Thyroid gland (tissue), 4 donors: ENCODE measurements at regions not wholly inside any gene's neighbourhood (a gene's known extent, or its start where the extent isn't known, plus 50 kb on each side); places are given as distances from the start of the nearest gene placed in this dataset.
"Not testable (repeated sequence)": the region's sequence is repeated elsewhere in the genome, so short reads cannot be mapped to it uniquely, and the experiment has no call there.

ENCODE experiments used
- DNase-seq, 2 donors: peaks; one replicate each; pipeline ENCODE4 v3.0.0-alpha.2; 2019
- H3K27ac ChIP-seq, 3 donors: fragments of 200-600 bp; sonication (generic); 1 replicate in 2 of 3; 2 replicates in 1 of 3; pipeline ENCODE4 v1.5.1; 2016 to 2019; ENCODE audit warnings: mild to moderate bottlenecking in 1 of 3, moderate library complexity in 1 of 3
- H3K27me3 ChIP-seq: fragments of 200-600 bp; sonication (generic); one replicate; pipeline ENCODE4 v1.5.1; 2019
- H3K36me3 ChIP-seq, 2 donors: fragments of 200-600 bp; sonication (generic); one replicate each; pipeline ENCODE4 v1.5.1; 2016 to 2019
- H3K4me1 ChIP-seq, 2 donors: fragments of 200-600 bp; sonication (generic); one replicate each; pipeline ENCODE4 v1.5.1; 2017 to 2019
- H3K4me3 ChIP-seq, 3 donors: fragments of 200-600 bp; sonication (generic); replicated peaks in 1 of 3; 1 replicate in 2 of 3; 2 replicates in 1 of 3; pipeline ENCODE4 v1.5.1; 2016; ENCODE audit warnings: mild to moderate bottlenecking in 1 of 3
- H3K9me3 ChIP-seq: fragments of 200-600 bp; sonication (generic); one replicate; pipeline ENCODE4 v1.5.1; 2017
- CTCF ChIP-seq, 6 experiments: fragments of 200-600 bp in 3 of 6; fragments of 450-650 bp in 3 of 6; sonication (generic) in 3 of 6; IDR thresholded peaks; one replicate each; pipeline ENCODE4 v1.5.1; 2016 to 2019; ENCODE audit warnings: antibody characterized with exemption in 6 of 6, mild to moderate bottlenecking in 2 of 6, inconsistent platforms in 1 of 6, moderate library complexity in 1 of 6
- POLR2A ChIP-seq, 2 donors: fragments of 450-650 bp; IDR thresholded peaks; one replicate each; pipeline ENCODE4 v1.6.1; 2017; ENCODE audit warnings: antibody characterized with exemption in 2 of 2, mild to moderate bottlenecking in 2 of 2, moderate library complexity in 1 of 2
- WGBS, 2 donors: methylation state at CpG; one replicate each; pipeline ENCODE4 v1.1.5; 2017; 5-methylcytosine and 5-hydroxymethylcytosine counted together
- intact Hi-C: fragments of 100-400 bp; cut with DNase I; formaldehyde crosslinking; loops from one replicate; pipeline ENCODE4 v1.15.1; 2023

- peak overlapping the region in 2 of 3 donors; percentile 65 to 80 for H3K27ac ChIP-seq
- no peaks in the 10 kb centered on the region for H3K36me3 ChIP-seq
- no peaks in the 10 kb centered on the region for H3K9me3 ChIP-seq
- no peaks in the 10 kb centered on the region for H3K27me3 ChIP-seq
- intact Hi-C loops: no loop called here
- H3K4me1 ChIP-seq: peaks cover 0 to 23% of the 10 kb centered on the region in 2 donors
- WGBS, 2 donors: 42 to 50% methylated on average over 7 to 12 of the region's 18 CpGs
- peak; percentile 80 to 81 for DNase-seq
- H3K4me3 ChIP-seq: no peak overlapping the region
- TF ChIP-seq CTCF (IDR thresholded peaks at IDR 0.05) (peak; percentile 54 to 84 (median 71)), POLR2A (IDR thresholded peaks at IDR 0.05) (no peak)
Observed at GRCh38 chr11:69915501-69916250, 96.5 kb upstream of the FGF3 start.

- DNase-seq, H3K9me3 ChIP-seq, H3K36me3 ChIP-seq, H3K27me3 ChIP-seq, H3K4me3 ChIP-seq, intact Hi-C loops: not testable (repeated sequence)
- peaks cover 0 to 23% of the 10 kb centered on the region in 2 donors for H3K4me1 ChIP-seq
- H3K27ac ChIP-seq: peak overlapping the region in 2 of 3 donors; percentile 65 to 80
- WGBS, 2 donors: 34 to 53% methylated on average over 6 to 8 of the region's 8 CpGs
Observed at GRCh38 chr11:69916251-69916649, 97.0 kb upstream of the FGF3 start.

- no peak overlapping the region for H3K4me3 ChIP-seq
Observed at GRCh38 chr11:69916806-69917387, 97.7 kb upstream of the FGF3 start.

GRCh38 chr11:69917529-69917928, 98.3 kb upstream of the FGF3 start:
- intact Hi-C loops: no loop called here
- TF ChIP-seq POLR2A (IDR thresholded peaks at IDR 0.05): no peak
- no peak for TF ChIP-seq CTCF (IDR thresholded peaks at IDR 0.05)
- Histone ChIP-seq H3K27me3 (no peaks in the 10 kb centered on the region), H3K36me3 (no peaks in the 10 kb centered on the region), H3K4me1 (peaks cover 0 to 23% of the 10 kb centered on the region in 2 donors), H3K4me3 (no peak overlapping the region), H3K27ac (no peak overlapping the region), H3K9me3 (no peaks in the 10 kb centered on the region)
- WGBS, 2 donors: 68 to 77% methylated on average over 2 of the region's 2 CpGs
- DNase-seq: no peak

More at GRCh38 chr11:69916806-69917387, 97.7 kb upstream of the FGF3 start:
- no peaks in the 10 kb centered on the region for H3K9me3 ChIP-seq
- no peaks in the 10 kb centered on the region for H3K36me3 ChIP-seq
- no peak for DNase-seq
- H3K27ac ChIP-seq: no peak overlapping the region
- intact Hi-C loops: no loop called here
- TF ChIP-seq CTCF (IDR thresholded peaks at IDR 0.05): no peak
- no peak for TF ChIP-seq POLR2A (IDR thresholded peaks at IDR 0.05)
- 86 to 94% methylated on average over 2 of the region's 2 CpGs for WGBS, 2 donors
- H3K4me1 ChIP-seq: peaks cover 0 to 23% of the 10 kb centered on the region in 2 donors
- H3K27me3 ChIP-seq: no peaks in the 10 kb centered on the region

- intact Hi-C loops: loop anchor here (2.0 kb wide), 1 partner anchor 274 kb away; no protein-coding TSS in a partner anchor
- no peak for DNase-seq
- H3K27me3 ChIP-seq: no peaks in the 10 kb centered on the region
Observed at GRCh38 chr11:69918231-69918937, 99.2 kb upstream of the FGF3 start.

More at GRCh38 chr11:69918231-69918937, 99.2 kb upstream of the FGF3 start:
- no peak overlapping the region for H3K4me3 ChIP-seq
- peaks cover 0 to 23% of the 10 kb centered on the region in 2 donors for H3K4me1 ChIP-seq
- H3K9me3 ChIP-seq: no peaks in the 10 kb centered on the region
- H3K27ac ChIP-seq: peak overlapping the region in 1 of 3 donors; percentile 45
- 36 to 62% methylated on average over 18 to 20 of the region's 38 CpGs for WGBS, 2 donors
- TF ChIP-seq CTCF (IDR thresholded peaks at IDR 0.05): no peak
- H3K36me3 ChIP-seq: no peaks in the 10 kb centered on the region
